ENCODE measurements at regions not wholly inside any gene's neighbourhood (a gene's known extent, or its start where the extent isn't known, plus 50 kb on each side); places are given as distances from the start of the nearest gene placed in this dataset.
A peak's percentile ranks its signal among the peaks of the same experiment; 100 is the strongest.
"Not testable (repeated sequence)": the region's sequence is repeated elsewhere in the genome, so short reads cannot be mapped to it uniquely, and the experiment has no call there.

GRCh38 chr15:26115229-26115943 lies 252.3 kb upstream of the ATP10A start:
- no peak for DNase-seq

- not testable (repeated sequence) for DNase-seq
Observed at GRCh38 chr15:26114128-26114527, 251.0 kb upstream of the ATP10A start.

GRCh38 chr15:26113296-26113695 lies 250.2 kb upstream of the ATP10A start:
- DNase-seq, result no peak

GRCh38 chr15:26109203-26109602 lies 246.1 kb upstream of the ATP10A start:
- no peak for DNase-seq

- DNase-seq, result no peak
Observed at GRCh38 chr15:26106556-26106955, 243.4 kb upstream of the ATP10A start.

- no peak for DNase-seq
Observed at GRCh38 chr15:26103002-26103404, 239.9 kb upstream of the ATP10A start.

GRCh38 chr15:26102365-26102764 lies 239.2 kb upstream of the ATP10A start:
- DNase-seq, result no peak

- DNase-seq, result no peak
Observed at GRCh38 chr15:26101443-26101842, 238.3 kb upstream of the ATP10A start.

- DNase-seq, result no peak
Observed at GRCh38 chr15:26098801-26099200, 235.7 kb upstream of the ATP10A start.

- DNase-seq, result no peak
Observed at GRCh38 chr15:26097216-26097615, 234.1 kb upstream of the ATP10A start.

- DNase-seq, result no peak
Observed at GRCh38 chr15:26096581-26096980, 233.5 kb upstream of the ATP10A start.

GRCh38 chr15:26095710-26096330 lies 232.7 kb upstream of the ATP10A start:
- no peak for DNase-seq

GRCh38 chr15:26091184-26091583 lies 228.1 kb upstream of the ATP10A start:
- DNase-seq, result no peak

GRCh38 chr15:26087881-26088280 lies 224.8 kb upstream of the ATP10A start:
- no peak for DNase-seq

GRCh38 chr15:26087395-26087794 lies 224.3 kb upstream of the ATP10A start:
- DNase-seq, result no peak

- no peak for DNase-seq
Observed at GRCh38 chr15:26084771-26085170, 221.6 kb upstream of the ATP10A start.

GRCh38 chr15:26083896-26084295 lies 220.8 kb upstream of the ATP10A start:
- DNase-seq, result no peak

GRCh38 chr15:26083457-26083856 lies 220.3 kb upstream of the ATP10A start:
- DNase-seq, result no peak

- DNase-seq, result peak; percentile 95
Observed at GRCh38 chr15:26082221-26083109, 219.3 kb upstream of the ATP10A start.

- no peak for DNase-seq
Observed at GRCh38 chr15:26081758-26082220, 218.7 kb upstream of the ATP10A start.

GRCh38 chr15:26075770-26076169 lies 212.6 kb upstream of the ATP10A start:
- no peak for DNase-seq

- no peak for DNase-seq
Observed at GRCh38 chr15:26073430-26074333, 210.6 kb upstream of the ATP10A start.
